ENCODE measurements at regions not wholly inside any gene's neighbourhood (a gene's known extent, or its start where the extent isn't known, plus 50 kb on each side); places are given as distances from the start of the nearest gene placed in this dataset.
A peak's percentile ranks its signal among the peaks of the same experiment; 100 is the strongest.

DNA sequence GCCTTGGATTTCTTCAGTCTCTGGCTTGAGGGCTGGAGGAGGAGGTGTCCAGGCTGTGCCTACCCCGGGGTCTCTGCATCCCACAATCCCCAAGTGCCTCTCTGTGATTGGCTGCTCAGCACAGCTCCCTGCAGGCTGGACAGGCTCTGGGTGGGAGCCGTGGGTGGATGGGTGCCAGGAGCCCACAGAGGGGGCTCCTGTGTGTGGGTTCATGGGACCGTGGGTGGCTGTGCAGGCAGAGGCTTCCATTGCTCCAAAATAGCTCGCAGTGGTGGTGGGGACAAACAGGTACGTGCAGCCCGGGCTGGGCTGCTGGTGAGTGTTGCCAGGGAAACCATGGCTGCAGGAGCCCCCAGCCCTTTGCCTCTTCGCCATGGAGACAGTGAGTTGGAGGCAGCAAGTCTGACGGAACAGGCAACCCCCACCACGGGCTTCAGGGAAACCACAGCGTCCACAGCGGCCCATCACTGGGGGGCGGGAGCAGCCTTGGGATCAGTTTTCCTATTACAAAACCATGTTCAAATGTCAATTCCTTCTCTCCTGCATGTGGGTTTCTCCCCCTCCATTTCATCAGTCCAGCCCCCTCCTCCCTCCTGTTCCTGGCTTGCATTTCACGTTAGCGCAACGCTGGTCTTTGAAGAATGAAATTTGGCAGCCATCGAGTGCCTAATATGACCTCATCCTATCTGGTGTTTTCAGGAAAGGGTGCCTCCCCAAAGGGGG, 155.2 kb downstream of the TRIM29 start:
- DNase-seq = peak; percentile 28

GRCh38 chr11:119980431-119980830, 157.5 kb downstream of the TRIM29 start:
- no peak for DNase-seq

DNA sequence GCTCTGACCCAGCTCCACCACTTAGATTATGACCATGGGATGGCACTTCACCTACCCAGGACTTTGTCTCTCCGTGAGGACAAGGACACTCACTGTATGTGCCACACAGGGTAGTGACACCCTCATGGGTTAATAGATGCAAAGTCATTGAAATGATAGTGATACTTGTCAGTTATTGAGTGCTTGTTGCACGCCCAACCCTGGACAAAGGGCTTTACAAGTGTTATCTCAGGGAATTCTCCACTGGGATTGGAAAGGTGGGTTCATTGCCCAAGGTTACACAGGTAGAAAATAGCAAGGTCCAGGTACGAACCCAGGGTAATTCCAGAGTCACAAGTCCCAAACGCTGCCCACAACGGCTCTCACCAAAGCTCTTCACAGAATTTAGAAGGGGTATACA, 158.2 kb downstream of the TRIM29 start:
- DNase-seq = no peak

DNA sequence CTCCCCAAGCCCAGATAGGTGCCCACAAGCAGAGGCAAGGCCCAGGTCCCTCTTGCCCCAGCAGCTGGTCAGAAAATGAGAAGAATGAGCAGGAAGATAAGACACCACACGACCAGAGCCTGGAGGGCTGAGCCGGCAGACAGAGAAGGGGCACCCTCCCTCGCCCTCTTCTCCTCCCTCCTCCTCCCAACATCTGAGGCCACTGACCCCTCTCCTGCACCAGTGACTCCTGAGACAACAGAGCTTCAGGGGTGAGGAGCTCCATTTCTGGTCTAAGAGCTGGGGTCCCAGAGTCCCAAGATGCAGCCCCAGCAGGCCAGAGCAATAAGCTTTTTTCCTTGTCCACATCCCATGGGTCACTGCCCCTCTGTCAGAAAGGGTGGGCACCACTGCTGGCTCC, 159.2 kb downstream of the TRIM29 start:
- DNase-seq = no peak

GRCh38 chr11:119977881-119978280, 160.0 kb downstream of the TRIM29 start:
- DNase-seq = no peak

- DNase-seq = no peak
These were observed 160.4 kb downstream of the TRIM29 start for GRCh38 chr11:119977561-119977860.

DNA sequence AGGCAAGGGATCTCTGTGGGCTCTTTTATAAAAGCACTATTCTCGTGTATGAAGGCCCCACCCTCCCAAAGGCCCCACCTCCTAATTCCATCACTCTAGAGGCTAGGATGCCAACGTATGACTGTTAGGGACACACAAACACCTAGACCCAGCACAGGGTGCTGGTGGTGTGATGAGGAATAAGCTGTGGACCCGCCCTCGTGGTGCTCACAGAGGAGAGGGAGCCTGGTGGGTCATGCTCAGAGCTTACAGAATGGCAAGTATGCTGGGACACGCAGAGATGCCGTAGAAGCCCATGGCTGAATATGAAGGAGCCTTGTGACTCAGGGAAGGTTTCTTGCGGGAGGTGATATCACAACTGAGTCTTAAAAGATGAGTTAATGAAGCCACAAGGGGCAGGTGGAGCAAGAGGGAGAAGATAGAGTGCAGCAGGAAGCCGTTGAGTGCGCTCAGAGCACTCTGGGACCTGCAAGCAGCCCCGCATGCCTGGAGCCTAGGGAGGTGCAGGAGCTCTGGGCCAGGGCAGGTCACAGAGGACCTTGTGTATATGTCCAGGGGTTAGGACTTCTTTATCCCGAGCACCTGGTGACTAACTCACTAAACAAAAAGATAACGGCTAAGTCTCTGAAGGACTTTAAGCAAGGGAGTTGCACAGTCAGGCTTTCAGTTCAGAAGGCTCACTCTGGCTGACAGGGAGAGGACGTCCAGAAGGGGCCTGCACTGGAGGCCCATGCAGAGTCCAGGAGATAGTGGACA, 160.9 kb downstream of the TRIM29 start:
- DNase-seq = no peak

DNA sequence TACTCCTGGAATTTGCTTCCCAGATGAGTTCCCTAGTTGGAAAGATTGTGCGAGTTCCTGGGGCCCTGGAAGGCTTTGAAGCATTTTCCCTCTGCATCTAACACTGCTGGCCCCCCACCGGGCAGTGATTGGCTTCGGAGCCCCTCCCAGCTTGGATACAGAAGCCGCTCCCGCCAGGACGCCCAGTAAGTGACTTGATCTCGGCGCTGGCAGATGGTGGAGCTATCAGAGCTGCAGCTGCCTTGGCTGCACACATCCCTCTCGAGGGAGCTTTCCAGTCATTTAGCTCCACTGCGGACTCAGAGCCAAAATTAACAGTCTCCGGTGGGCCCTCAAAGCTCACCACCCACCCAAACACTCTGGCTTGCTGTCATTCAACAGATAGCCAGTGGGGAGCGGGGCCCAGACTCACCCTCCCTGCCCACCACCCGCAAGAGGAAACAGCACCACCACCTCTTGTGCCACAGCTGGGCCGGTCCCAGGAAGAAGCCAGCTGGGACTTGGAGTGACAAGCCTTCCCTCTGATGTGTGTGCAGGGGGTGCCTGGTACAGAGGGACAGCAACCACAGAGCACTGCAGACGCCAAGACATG, 162.3 kb downstream of the TRIM29 start:
- DNase-seq = no peak

GRCh38 chr11:119974467-119974866, 163.4 kb downstream of the TRIM29 start:
- no peak for DNase-seq

DNA sequence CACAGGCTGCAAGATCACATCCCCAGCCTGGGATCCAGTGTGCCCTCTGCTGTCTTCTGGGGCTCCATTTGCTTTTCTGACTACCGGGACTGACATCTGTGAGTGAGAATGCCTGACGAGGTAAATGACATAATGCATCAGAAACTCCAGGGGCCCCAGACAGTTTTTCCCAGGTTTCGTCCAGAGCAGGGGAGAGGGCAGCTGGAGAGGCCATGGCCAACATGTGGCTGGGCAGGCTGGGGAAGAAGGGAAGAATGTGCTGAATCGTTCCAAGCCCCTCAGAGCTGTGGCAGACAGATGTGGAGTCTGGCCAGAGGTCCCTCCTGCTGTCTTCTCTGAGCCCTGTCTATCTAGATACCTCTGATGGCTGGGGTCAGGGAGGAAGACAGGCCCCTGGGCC, 163.9 kb downstream of the TRIM29 start:
- no peak for DNase-seq

DNA sequence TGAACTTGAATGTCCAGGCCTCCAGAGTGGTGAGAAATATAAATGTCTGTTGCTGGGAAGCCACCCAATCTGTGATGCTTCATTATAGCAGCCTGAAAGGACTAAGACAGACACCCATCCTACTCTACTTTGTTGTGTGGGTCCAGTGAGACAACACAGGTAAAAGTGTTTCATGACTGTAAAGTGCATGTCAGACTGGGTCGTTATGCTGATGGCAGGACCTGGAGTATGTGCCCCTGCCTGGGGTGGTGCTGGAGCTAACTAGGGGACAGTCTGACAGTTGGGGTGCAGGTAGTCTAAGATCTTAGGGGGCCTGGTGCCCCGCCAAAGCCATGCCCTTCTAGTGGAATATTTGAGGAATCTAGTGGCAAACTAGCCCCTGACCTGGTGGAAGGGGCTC, 165.6 kb downstream of the TRIM29 start:
- no peak for DNase-seq

DNA sequence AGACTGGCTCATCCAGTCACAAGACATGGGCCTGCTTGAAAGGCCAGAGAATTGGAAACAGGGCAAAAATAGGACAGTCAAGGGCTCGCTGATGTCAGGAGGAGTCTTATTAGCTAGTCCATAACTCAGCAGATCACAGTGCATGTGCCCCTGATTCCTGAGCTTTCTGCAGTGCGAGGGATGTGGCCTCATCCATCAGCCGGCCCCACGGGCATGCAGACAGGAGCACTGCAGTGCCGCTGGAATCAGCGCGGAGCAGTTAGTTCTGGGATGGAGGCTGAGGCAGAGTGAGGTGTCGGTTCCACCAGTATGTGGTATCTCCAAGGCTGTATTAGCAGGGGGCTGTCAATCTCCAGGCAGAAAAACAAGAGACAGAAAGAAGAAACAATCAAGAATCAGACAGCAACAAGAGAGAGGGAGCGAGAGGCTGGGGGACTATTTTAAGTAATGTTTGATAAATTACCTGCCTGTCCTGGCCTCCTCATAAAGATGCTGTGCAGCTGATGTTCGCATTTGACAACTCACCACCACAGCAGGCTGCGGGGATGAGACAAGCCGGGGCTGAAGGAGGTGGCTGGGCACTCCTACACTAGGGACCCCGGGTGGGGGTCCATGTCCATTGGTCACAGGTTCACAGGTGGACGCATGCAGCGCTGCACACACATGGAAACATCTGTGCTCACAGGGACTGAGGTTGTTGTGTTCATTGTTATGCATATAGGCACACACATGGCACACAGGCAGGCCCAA, 167.2 kb downstream of the TRIM29 start:
- DNase-seq = no peak

DNA sequence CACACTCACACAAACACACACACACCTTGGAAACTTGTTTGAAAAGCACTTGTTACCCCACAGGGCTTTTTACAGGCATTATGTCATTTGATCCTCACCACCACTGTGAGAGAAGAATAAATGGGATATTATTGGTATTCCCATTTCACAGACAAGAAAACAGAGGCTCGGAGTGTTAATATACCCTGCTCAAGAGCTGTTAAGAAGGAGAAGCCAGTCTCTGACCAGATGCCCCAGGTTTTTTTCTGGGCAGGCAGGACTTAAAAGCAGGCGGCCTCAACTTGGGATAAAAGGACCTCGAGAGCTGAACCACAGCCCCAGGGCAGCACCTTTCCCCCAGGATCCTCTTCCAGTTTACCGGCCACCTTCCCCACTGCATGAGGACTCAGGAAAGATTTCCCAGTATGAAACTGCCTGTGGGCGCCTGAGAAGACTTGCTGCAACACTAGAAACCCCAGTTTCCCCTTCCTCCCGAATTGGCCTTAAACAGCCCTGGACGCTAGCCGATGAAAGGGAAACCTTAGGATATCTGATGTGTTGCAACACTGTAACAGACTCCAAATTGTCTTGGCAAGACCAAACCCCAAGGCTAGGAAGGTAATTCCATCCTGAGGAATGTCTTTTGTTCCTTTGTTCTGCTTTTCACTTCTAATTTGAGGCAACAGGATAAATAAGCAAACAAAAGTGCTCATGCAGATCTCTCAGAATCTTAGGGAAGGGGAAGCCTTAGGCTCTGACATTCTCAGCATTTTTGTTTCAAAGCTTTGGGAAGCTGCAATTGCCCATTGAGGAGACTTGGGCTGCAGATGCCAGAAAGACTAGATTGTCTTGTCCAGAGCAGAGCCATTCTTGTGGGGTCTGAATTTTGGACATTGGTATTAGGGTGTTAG, 173.5 kb downstream of the TRIM29 start:
- DNase-seq = no peak

GRCh38 chr11:119957951-119958350, 180.0 kb downstream of the TRIM29 start:
- DNase-seq = no peak

GRCh38 chr11:119952441-119952840, 185.5 kb downstream of the TRIM29 start:
- no peak for DNase-seq

DNA sequence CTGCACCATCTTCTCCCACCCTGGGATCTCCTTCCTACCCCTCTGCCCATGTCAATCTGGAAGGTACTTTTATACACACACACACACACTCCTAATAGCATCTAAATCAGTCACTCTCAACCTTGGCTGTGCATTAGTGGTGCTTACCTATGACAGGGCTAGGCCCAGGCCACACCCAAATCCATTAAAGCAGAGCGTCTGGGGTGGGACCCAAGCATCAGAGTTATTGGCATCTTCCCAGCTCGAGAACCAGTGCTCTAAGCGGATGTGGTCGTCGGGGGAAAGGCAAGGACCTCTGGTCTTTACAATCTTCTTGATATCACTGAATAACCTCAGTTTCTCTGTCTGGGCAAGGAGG, 194.6 kb downstream of the TRIM29 start:
- DNase-seq = no peak

- peak; percentile 3 for DNase-seq
These were observed 195.2 kb downstream of the TRIM29 start for GRCh38 chr11:119942583-119943297.

DNA sequence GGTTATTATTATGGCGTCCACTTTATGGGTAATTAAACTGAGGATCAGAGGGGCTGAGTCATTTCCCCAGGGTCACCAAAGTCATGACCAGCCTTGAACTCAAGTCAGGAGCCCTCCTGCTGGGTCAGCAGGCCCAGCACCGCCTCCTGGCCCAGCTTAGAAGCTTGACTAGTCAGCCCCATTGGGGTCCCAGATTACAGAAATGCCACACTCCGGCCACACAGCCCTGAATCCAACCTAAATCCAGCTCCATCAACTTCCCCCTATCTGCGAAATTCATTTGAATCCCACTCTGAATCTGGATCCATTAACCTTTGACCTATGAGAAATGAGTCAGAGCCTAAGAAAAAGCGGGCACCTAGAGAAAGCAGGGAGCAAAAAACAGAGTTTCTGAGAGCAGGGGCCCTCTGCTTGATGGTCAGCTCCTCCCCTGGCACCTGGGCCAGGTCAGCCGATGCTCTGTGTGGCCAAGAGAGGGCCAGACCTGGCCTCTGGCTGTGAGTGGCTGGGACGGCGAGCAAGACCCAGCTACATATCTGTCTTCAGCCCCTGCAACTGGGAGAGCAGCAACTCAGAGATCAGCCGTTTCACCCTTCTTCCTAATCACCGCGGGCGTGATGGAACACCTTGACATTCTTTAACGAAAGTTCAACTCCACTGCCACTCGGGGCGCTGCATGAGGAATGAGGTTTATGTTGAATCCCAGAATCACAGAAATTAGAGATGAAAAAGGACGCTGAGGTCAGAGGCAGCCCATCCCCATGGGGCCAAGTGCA, 196.1 kb downstream of the TRIM29 start:
- no peak for DNase-seq

DNA sequence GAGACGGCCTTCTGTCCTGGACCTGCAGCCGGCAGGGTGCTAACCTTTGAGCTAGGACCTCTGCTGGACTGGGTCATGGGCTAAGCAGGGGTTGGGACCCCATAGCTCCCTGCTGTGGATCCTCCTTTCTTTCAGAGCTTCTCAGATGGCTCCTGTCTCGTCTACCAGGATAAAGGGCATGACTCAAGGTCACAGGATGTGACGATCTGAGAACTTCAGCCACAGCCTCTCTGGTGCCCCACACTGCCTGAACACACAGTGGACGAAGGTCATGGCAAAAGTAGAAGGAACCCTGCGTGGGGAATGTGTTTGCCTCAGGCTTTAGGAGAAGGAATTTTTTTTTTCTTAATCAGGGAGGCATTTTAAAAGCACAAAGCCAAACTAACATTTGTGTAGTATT, 196.7 kb downstream of the TRIM29 start:
- no peak for DNase-seq

DNA sequence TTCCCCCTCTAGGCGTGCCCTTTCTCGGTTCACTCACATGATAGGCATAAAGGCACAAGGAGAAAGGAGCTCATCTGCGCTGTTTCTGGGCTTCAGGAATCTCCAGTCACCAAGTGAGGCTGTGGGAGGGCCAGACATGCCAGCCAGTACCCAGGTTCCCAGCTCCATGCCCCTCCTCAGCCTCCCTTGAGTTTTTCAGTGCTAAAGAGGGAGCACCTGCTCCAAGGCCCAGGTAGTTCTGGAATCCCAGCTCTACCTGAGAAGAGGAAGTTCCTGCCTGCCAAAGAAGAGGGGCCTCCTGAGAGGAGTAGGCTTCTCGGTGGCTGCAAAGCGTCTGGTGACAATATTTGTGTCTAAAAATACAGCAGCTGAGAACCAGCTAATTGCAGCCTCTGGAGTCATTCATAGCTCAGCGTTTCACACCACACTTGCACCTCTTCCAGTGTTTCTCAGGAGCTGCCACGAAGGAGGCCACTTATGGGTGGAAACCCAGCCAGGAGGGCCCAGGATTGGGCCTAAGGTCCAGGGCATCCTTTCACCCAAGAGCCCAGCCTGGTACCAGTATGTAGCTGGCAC, 197.4 kb downstream of the TRIM29 start:
- no peak for DNase-seq

GRCh38 chr11:119937412-119937811, 200.5 kb downstream of the TRIM29 start:
- no peak for DNase-seq

Data from fibroblast of skin of right biceps (primary cell).